ENCODE measurements at regions not wholly inside any gene's neighbourhood (a gene's known extent, or its start where the extent isn't known, plus 50 kb on each side); places are given as distances from the start of the nearest gene placed in this dataset.
"Not testable (repeated sequence)": the region's sequence is repeated elsewhere in the genome, so short reads cannot be mapped to it uniquely, and the experiment has no call there.

DNA sequence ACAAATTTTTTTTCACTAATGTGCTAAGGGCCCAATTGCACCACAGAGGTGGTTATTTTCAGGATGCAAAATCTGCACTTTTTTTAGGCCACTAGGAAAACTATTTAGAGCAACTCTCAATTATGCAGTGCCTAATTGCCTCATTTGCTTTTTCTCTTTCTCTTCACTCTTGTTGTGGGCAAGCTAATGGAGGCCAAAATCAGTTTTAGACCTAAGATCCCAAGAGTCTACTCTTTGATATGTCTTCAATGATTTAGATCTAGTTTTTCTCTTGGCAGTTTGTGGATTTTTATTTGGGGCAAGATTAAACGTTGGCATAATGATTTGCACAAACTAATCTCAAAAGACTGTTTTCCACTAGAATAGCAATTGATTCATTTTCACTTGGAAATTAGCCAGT lies 1996.9 kb downstream of the LRRC4C start:
- no peak for DNase-seq

DNA sequence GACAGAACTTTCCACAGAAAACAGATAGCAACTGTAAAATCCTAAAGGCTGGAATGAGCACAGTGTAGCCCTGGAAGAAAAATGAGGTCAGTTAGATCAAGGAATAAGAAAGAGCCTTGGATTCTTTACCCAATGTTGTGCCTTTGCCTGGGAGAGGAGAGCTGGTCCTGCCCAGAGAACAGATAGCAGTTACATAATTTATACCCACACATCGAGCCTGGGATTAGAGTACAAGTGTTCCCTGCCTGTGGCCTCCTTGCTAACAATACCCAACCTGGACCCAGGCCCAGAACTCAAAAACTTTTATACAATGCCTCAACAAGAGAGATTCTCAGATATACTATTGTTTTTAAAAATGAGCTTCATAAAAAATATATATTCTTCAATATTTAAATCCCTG lies 1998.4 kb downstream of the LRRC4C start:
- DNase-seq, result no peak

DNA sequence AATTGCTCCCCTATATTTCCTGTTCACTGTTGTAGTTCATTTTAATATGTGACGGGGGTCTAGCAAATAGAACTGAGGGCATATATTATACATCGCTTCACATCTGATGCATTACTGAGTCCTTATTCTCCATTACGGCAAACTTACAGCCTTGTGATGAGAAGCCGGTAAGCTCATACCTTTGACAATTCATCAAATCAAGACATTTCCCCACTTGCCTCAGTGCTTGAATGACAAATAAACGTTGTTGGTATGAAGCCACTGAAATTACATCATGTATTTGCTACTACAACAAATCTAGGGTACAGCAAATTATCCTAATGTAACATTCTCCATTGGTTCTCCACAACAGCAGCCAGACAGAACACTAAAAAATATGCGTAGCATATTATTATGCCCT lies 1999.8 kb downstream of the LRRC4C start:
- DNase-seq, result no peak

DNA sequence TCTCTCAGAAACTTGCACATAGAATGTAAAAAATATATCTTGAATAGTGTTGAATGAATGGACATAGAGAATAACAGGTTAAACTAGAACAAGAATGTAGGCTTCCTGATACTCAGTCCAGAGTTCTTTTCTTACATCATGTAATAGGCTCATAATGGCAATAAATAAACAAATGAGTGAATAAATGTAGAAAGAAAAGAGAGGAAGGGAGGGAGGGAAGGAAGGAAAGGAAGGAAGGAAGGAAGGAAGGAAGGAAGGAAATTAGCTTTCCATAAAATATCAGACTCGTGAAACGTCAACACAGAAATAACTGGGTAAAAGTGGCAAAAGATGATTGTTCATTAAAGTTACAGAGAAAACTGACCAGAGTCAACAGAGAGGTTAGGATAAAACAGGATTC lies 2001.0 kb downstream of the LRRC4C start:
- no peak for DNase-seq

DNA sequence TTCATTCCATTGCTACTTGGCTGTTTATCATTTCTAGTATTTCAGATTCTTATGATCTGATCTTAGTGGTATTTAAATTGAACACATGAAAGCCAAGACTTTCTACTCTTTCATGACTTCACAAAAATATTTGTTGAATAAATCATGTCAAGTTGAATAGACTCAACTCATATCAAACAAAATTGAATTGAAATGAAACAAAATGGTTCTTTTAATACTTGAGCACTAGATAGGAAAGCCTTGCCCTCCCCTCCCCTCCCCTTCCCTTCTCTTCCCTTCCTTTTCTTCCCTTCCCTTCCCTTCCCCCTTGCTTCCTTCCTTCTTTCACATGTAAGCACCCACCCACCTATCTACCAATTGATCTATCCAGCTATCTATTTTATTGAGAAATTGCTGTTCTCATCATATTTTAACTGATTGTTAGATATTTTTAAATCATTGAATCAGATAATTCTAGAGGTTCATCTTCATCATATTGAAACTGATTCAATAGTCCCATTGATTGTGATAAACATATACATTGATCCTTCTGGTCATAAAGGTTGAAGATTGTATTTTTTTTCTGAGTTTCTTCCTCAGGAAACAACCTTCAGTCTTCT lies 2015.9 kb downstream of the LRRC4C start:
- DNase-seq, result no peak

DNA sequence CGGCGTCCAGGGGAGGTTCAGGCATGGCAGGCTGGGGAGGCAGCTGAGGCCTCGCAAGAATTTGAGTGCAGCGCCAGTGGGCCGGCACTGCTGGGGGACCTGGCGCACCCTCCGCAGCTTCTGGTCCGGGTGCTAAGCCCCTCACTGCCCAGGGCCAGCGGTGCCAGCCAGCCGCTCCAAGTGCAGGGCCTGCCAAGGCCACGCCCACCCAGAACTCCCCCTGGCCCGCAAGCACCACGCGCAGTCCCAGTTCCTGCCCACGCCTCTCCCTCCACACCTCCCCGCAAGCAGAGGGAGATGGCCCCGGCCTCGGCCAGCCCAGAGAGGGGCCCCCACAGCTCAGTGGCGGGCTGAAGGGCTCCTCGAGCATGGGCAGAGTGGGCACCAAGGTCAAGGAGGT lies 2017.3 kb downstream of the LRRC4C start:
- no peak for DNase-seq

DNA sequence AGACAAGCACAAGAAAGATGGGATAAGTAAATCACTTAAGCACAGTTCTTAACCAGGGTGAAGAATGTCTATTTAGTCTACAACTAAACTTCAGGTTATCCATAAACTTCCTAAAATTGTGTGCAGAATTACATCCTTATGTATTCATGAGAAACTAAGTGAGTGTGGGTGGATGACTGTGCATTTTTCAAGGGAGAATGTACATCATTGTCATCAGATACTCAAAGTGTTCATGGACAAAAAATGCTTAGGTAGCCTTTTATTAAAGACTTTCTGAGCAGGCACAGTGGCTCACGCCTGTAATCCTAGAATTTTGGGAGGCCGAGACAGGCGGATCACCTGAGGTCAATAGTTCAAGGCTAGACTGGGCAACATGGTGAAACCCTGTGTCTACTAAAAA lies 2023.8 kb downstream of the LRRC4C start:
- DNase-seq, result no peak

DNA sequence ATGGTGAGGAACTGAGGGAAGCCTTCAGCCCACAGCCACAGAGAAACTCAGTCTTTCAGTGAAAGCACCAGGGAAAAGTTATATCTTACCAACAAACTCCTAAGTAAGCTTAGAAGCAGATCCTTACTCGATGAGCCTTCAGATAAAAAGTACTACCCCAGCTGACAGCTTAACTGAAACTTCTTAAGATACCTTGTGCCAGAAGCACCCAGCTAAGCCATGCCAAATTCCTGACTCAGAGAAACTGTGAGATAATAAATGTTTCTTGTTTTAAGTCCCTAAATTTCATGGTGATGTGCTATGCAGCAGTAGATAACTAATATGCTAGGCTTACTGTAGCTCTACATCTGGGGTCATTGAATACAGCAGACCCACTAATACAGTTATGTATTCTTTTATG lies 2025.0 kb downstream of the LRRC4C start:
- DNase-seq, result no peak

DNA sequence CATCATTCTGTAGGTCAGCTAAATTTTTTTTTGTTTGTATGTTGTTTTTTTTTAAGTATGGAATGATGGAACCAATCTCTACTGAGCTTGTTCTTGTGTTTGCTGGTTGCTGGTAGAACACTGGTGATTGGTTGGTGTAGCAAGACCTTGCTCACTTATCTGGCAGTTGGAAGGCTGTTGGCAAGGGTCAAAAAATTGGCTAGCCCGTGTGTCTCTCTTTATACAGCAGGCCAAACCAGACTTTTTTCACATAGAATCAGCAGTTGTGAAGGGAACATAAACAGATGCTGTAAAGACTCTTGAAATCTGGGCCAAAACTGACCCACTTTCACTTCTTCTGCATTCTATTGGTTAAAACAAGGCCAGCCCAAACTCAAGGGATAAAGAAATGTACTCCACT lies 2026.5 kb downstream of the LRRC4C start:
- DNase-seq, result no peak

DNA sequence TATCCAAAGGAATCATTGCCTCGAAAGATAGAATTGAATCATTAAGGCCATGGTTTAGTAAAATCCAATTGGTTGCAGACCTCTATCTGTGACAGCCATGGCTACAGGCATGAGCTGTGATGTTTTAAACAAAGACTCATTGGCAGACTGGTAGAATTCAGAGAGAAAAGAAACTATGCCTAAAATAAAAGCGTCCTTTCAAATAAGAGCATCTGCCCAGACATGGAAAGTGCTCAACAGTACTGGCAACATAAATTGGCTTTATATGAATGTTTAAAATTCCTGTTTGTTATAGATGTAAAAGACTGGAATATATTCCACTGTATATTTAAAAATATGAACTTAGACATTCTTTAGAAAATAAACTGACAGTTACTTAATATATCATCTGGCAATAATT lies 2034.2 kb downstream of the LRRC4C start:
- no peak for DNase-seq

DNA sequence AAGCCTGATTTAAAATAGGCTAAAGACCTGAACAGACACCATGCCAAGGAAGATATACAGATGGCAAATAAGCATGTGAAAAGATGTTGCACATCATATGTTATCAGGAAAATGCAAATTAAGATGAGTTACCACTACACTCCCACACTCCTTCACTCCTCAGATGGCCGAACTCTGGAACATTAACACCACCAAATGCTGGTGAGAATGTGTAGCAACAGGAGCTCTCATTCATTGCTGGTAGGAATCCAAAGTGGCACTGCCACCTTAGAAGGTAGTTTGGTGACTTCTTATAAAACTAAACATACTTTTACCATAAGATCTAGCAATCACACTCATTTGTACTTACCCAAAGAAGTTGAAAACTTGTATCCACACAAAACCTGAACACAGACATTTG lies 2047.3 kb downstream of the LRRC4C start:
- no peak for DNase-seq

DNA sequence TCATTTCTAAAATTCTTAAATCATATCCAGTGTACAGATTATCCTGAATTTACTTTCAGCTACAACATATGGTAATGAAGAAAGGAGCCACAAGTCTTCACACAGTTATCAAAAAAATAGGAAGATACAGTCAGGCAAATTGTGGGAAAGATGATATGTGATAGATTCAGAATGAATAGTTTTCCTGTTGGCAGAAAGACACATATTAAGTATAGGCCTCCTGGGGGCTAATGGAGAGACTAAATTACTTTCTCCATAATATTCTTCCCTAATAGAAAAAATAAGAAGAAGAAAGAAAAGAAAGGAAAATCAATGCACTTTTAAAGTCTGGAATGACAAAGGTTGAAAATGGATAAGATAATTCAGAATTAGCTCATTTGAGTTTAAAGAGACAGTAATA lies 2073.5 kb downstream of the LRRC4C start:
- no peak for DNase-seq

DNA sequence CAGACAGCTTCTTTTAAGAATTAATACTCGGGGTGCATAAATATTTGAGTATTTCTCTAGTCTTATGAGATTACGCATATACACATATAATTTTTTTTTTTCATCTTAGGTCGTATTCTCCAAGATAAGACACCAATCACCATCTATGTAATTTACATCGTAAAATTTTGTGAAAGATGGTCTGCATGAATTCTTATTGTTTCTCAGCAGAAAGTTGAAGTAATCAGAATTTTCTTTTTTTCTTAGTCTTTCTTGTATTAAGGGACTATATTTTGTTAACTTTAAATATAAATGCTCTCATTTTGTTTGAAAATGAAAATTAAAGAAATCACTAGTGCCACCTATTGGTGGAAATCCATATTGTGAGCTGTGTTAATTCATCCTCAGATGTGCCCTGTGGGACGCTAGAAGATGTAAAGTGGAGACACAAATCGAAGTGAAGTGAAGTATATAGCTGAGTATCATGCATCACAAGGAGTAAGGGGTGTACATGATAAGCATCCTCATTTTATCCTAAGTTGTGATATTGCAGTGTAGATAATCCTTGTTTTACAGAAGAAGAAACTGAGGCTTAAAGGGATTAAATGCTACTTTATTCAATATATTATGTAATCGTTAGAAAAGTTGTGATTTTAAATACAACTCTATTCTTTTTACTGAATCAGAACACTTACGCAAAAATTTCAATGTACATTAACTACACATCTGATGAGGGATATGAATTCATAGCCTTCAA lies 2084.3 kb downstream of the LRRC4C start:
- no peak for DNase-seq

DNA sequence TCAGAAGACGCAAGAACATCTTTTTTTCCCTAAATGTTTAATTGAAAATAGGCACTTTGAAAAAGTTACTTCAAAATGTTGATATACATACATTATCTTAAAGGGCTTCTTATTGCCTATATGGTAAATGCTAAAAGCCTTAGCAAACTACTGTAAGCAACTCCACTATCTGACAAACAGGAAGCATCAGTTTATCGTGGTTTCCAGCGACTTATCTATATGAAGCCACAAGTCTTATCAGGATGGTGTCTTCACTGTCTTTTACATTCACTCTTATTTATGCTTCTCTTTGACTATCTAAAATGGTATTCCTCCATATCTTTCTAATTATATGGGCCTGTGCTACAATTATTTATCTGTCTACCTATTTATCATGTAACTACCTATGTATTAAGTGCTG lies 2091.9 kb downstream of the LRRC4C start:
- no peak for DNase-seq

DNA sequence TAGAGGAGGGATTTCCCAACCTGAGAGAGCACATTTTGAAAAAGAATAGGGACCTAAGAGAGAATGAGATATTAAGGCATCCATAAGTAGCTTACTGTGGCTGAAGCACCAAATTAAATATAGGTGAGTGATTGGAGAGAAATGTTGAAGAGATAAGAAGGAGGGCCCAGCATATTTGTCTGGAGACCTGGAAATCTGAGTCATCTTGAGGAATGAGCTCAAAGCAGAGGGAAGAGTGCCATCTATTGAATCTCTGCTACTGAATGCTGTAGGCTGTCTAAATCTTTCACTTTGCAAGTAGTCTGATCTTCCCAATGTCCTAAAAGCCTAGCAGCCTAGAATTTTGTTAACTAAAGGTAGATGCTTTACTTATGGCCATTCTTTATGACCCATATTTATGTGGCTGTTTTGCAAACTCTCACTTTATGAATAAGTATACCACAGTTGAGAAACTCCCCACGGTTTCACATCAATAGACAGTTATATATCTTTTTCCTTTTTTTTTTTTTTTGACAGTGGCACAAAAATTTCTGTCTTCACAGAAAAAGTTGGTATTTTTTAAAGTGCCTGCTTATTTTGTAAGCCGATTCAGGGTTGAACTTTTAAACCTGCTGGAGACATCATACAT lies 2093.5 kb downstream of the LRRC4C start:
- DNase-seq, result no peak

DNA sequence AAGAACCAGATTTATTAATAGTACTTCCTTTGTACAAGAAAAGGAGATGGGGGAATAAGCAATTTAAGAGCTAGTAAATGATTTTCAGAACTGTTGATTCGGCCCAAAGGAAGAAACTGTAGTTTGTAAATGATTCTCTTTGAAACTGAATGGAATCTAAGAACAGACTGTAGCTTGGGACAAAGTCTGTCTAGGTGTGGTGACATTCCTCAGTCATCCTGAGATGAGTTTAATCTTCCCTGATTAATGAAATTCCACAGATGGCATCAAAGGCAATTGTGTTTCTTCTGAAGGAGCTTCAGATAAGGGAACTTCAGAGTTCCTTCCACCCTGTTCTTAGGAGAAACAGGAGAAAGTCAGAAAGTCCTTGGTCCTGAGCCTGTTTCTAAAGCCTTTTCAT lies 2095.9 kb downstream of the LRRC4C start:
- DNase-seq, result no peak

DNA sequence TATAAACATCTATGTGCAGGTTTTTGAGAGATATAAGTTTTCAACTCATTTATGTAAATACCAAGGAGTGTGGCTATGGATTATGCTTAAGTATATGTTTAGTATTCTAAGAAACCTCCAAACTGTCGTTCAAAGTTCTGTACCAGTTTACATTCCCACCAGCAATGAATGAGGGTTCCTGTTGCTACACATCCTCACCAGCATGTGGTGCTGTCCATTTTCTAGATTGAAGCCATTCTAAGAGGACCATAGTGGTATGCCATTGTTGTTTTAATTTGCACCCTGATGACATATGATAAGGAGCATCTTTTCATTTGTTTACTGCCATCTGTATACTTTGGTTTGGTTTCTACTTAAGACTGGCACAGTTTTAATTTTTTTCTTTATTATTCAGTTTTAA lies 2097.9 kb downstream of the LRRC4C start:
- no peak for DNase-seq

DNA sequence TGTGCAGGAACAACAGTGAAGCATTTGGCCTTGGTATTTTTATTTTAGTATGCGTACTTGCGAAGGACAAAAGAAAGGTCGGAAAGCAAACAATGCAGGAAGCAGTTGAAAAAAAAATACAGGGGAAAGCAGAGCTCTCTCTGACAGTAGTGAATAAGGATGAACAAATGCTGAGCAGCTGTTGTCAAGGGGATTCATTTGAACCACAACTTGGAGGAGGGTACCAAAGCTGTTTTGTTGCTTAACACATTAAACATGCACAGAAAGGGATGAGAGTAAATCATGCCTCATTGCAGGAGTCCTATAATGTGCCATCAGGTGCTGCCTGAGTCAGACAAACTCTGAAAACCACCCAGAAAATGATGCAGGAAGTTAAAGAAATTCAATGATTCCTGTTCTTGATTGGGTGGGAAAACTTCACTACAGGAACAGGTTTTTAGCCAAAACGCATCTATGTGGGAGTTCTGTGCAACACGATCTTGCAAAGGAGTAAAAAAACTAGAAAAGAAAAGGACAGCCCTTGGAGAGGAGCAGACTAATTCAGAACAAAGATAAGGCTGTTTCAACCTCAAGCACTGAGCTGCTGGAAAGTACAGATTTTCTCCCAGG lies 2113.5 kb downstream of the LRRC4C start:
- no peak for DNase-seq

DNA sequence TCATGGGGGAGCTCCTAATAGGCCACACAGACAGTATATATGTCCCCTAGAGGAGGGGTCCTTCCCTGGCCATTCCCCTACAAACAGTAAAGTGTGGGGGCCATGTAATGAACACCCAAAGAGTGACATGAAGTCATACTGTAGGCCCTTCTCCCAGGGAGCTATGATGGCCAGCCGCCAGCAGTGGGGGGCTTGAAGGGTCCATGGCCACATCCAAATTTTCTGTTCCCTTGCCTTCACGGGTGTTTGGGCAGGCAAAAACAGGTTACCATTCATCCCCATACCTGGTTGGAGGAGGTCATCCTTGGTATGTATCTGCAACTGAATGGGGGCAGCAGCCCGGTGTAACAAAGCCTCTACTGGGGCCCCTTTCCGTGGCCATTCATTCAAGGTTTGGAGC lies 2118.0 kb downstream of the LRRC4C start:
- no peak for DNase-seq

DNA sequence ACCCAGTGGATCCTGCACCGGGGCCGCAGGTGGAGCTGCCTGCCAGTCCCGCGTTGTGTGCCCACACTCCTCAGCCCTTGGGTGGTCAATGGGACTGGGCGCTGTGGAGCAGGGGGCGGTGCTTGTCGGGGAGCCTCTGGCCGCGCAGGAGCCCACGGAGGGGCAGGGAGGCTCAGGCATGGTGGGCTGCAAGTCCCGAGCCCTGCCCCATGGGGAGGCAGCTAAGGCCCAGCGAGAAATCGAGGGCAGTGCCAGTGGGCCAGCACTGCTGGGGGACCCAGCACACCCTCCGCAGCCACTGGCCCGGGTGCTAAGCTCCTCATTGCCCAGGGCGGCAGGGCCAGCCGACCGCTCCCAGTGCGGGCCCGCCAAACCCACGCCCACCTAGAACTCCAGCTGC lies 2126.4 kb downstream of the LRRC4C start:
- DNase-seq, result not testable (repeated sequence)

DNA sequence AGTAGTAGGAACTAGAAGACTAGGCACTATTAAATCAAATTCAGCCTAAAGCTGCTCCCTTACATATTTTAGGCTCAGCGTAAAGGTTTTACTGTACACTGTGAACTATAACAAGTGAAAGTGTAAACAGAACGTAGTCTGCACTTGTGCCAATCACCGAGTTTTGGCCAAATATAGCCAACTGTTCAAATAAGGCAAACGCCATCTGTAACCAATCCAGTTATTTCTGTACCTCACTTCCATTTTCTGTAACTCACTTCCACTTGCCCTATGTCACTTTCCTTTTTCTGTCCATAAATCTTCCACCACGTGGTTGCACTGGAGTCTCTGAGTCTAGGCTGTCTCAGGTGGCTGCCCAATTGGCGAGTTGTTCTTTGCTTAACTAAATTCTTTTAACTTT lies 2132.2 kb downstream of the LRRC4C start:
- DNase-seq, result no peak

DNA sequence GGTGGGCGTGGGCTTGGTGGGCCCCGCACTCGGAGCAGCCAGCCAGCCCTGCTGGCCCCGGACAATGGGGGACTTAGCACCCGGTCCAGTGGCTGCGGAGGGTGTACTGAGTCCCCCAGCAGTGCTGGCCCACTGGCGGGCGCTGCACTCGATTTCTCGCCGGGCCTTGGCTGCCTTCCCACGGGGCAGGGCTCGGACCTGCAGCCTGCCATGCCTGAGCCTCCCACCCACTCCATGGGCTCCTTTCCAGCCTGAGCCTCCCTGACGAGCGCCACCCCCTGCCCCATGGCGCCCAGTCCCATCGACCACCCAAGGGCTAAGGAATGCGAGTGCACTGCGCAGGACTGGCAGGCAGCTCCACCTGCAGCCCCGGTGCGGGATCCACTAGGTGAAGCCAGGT lies 2147.6 kb downstream of the LRRC4C start:
- not testable (repeated sequence) for DNase-seq

DNA sequence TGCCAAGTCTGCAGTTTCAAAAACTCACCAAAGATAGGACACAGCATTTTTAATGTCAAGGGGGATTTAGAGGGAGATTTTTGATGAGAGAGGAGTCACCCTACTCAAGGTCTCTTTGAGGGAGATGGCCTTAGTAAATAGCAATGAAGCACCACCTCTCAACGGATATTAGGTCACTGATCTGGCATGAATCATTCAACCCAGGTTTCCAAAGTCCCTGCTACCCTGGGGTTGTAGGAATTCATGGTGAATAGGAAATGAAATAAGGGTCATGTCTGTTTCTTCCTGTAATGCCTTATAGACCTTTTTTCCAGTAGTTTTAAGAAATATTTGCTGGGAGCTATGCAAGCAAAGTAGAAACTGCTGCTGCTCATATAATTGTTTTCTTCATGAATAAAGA lies 2154.9 kb downstream of the LRRC4C start:
- no peak for DNase-seq

DNA sequence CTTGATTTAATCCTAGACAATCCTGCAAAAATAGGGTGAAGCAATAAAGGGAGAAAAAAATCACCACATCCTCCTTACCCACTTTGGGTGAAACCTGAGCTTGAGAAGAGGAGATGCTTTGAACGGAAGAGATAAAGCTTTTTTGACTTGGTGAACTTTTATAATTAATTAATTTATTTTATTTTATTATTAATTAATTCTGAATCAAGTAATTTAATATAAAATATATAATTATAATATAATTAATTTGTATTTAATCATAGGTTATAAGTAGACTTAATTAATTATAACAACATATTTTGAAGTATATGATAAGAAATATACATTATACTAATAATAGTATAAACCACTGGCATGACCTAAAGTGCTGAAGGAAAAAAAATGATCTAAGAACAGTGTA lies 2164.8 kb downstream of the LRRC4C start:
- no peak for DNase-seq
